Stimulated activated CD4-positive, alpha-beta T cell treated with anti-CD3 and anti-CD28 coated beads, Interleukin-12 subunit alpha, Interleukin-12 subunit beta, amount 100 ng/mL, for 4 hours (primary cell): ENCODE measurements at regions not wholly inside any gene's neighbourhood (a gene's known extent, or its start where the extent isn't known, plus 50 kb on each side); places are given as distances from the start of the nearest gene placed in this dataset.

Experiments used
- DNase-seq: peaks from one replicate; pipeline ENCODE4 v3.0.0-alpha.2; 2020

GRCh38 chr1:53400761-53401674 lies 58.2 kb upstream of the DMRTB1 start:
- DNase-seq, result no peak

- DNase-seq, result no peak
These were observed 57.1 kb upstream of the DMRTB1 start for GRCh38 chr1:53401813-53402745.

- DNase-seq, result no peak
These were observed 56.1 kb upstream of the DMRTB1 start for GRCh38 chr1:53402891-53403655.

GRCh38 chr1:53405737-53406136 lies 53.5 kb upstream of the DMRTB1 start:
- DNase-seq, result no peak

GRCh38 chr1:53406551-53407235 lies 52.5 kb upstream of the DMRTB1 start:
- no peak for DNase-seq

- DNase-seq, result no peak
These were observed 51.0 kb upstream of the DMRTB1 start for GRCh38 chr1:53408013-53408754.

- DNase-seq, result no peak
These were observed 50.5 kb upstream of the DMRTB1 start for GRCh38 chr1:53408755-53409129.

GRCh38 chr1:53409233-53409632 lies 50.0 kb upstream of the DMRTB1 start:
- no peak for DNase-seq
